Fibroblast of lung (primary cell): ENCODE measurements at regions not wholly inside any gene's neighbourhood (a gene's known extent, or its start where the extent isn't known, plus 50 kb on each side); places are given as distances from the start of the nearest gene placed in this dataset.

ENCODE experiments used
- DNase-seq, 2 donors: peaks; one replicate each; pipeline versions ENCODE4 v3.0.0 to v3.0.0-alpha.2; 2010; ENCODE audit warnings: low read depth in 2 of 2
- H2AFZ ChIP-seq: 2 replicates; pipeline ENCODE4 v1.5.1; 2012; ENCODE audit warnings: low read length, control low read depth, inconsistent platforms
- H3K27ac ChIP-seq: 2 replicates; pipeline ENCODE4 v1.5.1; 2011; ENCODE audit warnings: low read length, control low read depth; ENCODE audit not compliant: insufficient read depth
- H3K27me3 ChIP-seq: 2 replicates; pipeline ENCODE4 v1.5.1; 2011; ENCODE audit warnings: mild to moderate bottlenecking, low read length; ENCODE audit not compliant: control insufficient read depth, insufficient read depth
- H3K36me3 ChIP-seq: 2 replicates; pipeline ENCODE4 v1.5.1; 2011; ENCODE audit warnings: low read length; ENCODE audit not compliant: control insufficient read depth, insufficient read depth
- H3K4me1 ChIP-seq: 2 replicates; pipeline ENCODE4 v1.5.1; 2011; ENCODE audit warnings: low read length; ENCODE audit not compliant: control insufficient read depth, insufficient read depth; ENCODE audit errors: extremely low read depth
- H3K4me2 ChIP-seq: 2 replicates; pipeline ENCODE4 v1.5.1; 2011; ENCODE audit warnings: low read length, control low read depth; ENCODE audit not compliant: insufficient read depth; ENCODE audit errors: extremely low read depth
- H3K4me3 ChIP-seq, 4 experiments: fragments of 200-600 bp in 1 of 4; sonication (generic) in 1 of 4; replicated peaks in 1 of 4; 2 replicates each; pipeline ENCODE4 v1.5.1; 2011 to 2016; ENCODE audit warnings: low read length in 4 of 4, low read depth in 3 of 4, mild to moderate bottlenecking in 3 of 4, control low read depth in 2 of 4, inconsistent platforms in 1 of 4, mixed read lengths in 1 of 4; ENCODE audit not compliant: insufficient read depth in 1 of 4; ENCODE audit errors: control extremely low read depth in 1 of 4
- H3K79me2 ChIP-seq: 2 replicates; pipeline ENCODE4 v1.5.1; 2012; ENCODE audit warnings: mild to moderate bottlenecking, low read length, inconsistent platforms; ENCODE audit not compliant: control insufficient read depth, insufficient read depth
- H3K9ac ChIP-seq: 2 replicates; pipeline ENCODE4 v1.5.1; 2011; ENCODE audit warnings: mild to moderate bottlenecking, low read length, control low read depth; ENCODE audit not compliant: insufficient read depth
- H3K9me3 ChIP-seq: 2 replicates; pipeline ENCODE4 v1.5.1; 2012; ENCODE audit warnings: low read depth, low read length; ENCODE audit not compliant: control insufficient read depth, insufficient read depth
- H4K20me1 ChIP-seq: 2 replicates; pipeline ENCODE4 v1.5.1; 2011; ENCODE audit warnings: low read length; ENCODE audit not compliant: control insufficient read depth, insufficient read depth; ENCODE audit errors: extremely low read depth
- CTCF ChIP-seq, 2 donors: IDR thresholded peaks in 1 of 2; conservative IDR thresholded peaks in 1 of 2; 1 replicate in 1 of 2; 2 replicates in 1 of 2; pipeline ENCODE4 v1.5.1; 2011 to 2012; ENCODE audit warnings: low read length in 2 of 2, control low read depth in 1 of 2, inconsistent platforms in 1 of 2, low read depth in 1 of 2, mild to moderate bottlenecking in 1 of 2
- EZH2 ChIP-seq: IDR thresholded peaks from 2 replicates; pipeline ENCODE4 v1.5.1; 2012; ENCODE audit warnings: low read length, control low read depth, mild to moderate bottlenecking; ENCODE audit errors: missing control alignments

GRCh38 chr13:71149046-71149445, 718.0 kb downstream of the DACH1 start:
- no peak overlapping the region for H2AFZ ChIP-seq

GRCh38 chr13:71148396-71148795, 718.6 kb downstream of the DACH1 start:
- Histone ChIP-seq H3K36me3 (no peaks in the 10 kb centered on the region), H3K27me3 (no peaks in the 10 kb centered on the region), H3K27ac (no peak overlapping the region), H3K9ac (no peak overlapping the region), H3K4me1 (no peaks in the 10 kb centered on the region), H3K4me3 (no peak overlapping the region), H4K20me1 (no peaks in the 10 kb centered on the region), H3K4me2 (no peak overlapping the region), H2AFZ (no peak overlapping the region), H3K79me2 (no peaks in the 10 kb centered on the region), H3K9me3 (no peaks in the 10 kb centered on the region)
- no peak for TF ChIP-seq EZH2
- no peak for TF ChIP-seq CTCF (conservative IDR thresholded peaks at IDR 0.05 in 1 of 2, IDR thresholded peaks at IDR 0.05 in 1 of 2; ENCODE audit: low read depth in 1 of 2, low read length in 2 of 2)
- DNase-seq = no peak

More at GRCh38 chr13:71149046-71149445, 718.0 kb downstream of the DACH1 start:
- no peaks in the 10 kb centered on the region for H3K27me3 ChIP-seq
- no peaks in the 10 kb centered on the region for H3K36me3 ChIP-seq
- no peak overlapping the region for H3K4me3 ChIP-seq
- TF ChIP-seq CTCF (conservative IDR thresholded peaks at IDR 0.05 in 1 of 2, IDR thresholded peaks at IDR 0.05 in 1 of 2; ENCODE audit: low read depth in 1 of 2, low read length in 2 of 2) (no peak), EZH2 (no peak)
- no peaks in the 10 kb centered on the region for H3K4me1 ChIP-seq
- no peaks in the 10 kb centered on the region for H4K20me1 ChIP-seq
- no peaks in the 10 kb centered on the region for H3K79me2 ChIP-seq
- H3K4me2 ChIP-seq = no peak overlapping the region
- no peak overlapping the region for H3K27ac ChIP-seq
- no peak for DNase-seq
- H3K9me3 ChIP-seq = no peaks in the 10 kb centered on the region
- no peak overlapping the region for H3K9ac ChIP-seq

GRCh38 chr13:71144883-71145282, 722.1 kb downstream of the DACH1 start:
- Histone ChIP-seq H3K4me2 (no peak overlapping the region), H3K9ac (no peak overlapping the region), H3K4me1 (no peaks in the 10 kb centered on the region), H4K20me1 (no peaks in the 10 kb centered on the region), H3K27me3 (no peaks in the 10 kb centered on the region), H3K4me3 (no peak overlapping the region), H3K79me2 (no peaks in the 10 kb centered on the region), H3K27ac (no peak overlapping the region), H3K36me3 (no peaks in the 10 kb centered on the region), H2AFZ (no peak overlapping the region), H3K9me3 (no peaks in the 10 kb centered on the region)
- no peak for TF ChIP-seq CTCF (conservative IDR thresholded peaks at IDR 0.05 in 1 of 2, IDR thresholded peaks at IDR 0.05 in 1 of 2; ENCODE audit: low read depth in 1 of 2, low read length in 2 of 2)
- no peak for TF ChIP-seq EZH2
- no peak for DNase-seq
